Endothelial cell of umbilical vein (primary cell): ENCODE measurements at regions not wholly inside any gene's neighbourhood (a gene's known extent, or its start where the extent isn't known, plus 50 kb on each side); places are given as distances from the start of the nearest gene placed in this dataset.

Experiments
- BruUV-seq: library from RNA; stranded (reverse); fragments of 400-500 nt; replicated peaks from 2 replicates; lab custom pipeline; 2021; lab: Mats Ljungman, UMichigan
- CTCF ChIA-PET: fragments of 300-600, 350-600 bp; sonication (Branson Sonifier 250); formaldehyde crosslinking; loops from one replicate; lab custom pipeline; 2021; ENCODE audit warnings: antibody characterized with exemption, inconsistent platforms; lab: Charles Lee
- POLR2A ChIA-PET: fragments of 300-600, 350-600 bp; sonication (Branson Sonifier 250); formaldehyde crosslinking; loops from one replicate; lab custom pipeline; 2021; ENCODE audit warnings: antibody characterized with exemption, inconsistent platforms; lab: Charles Lee
- DNase-seq: peaks from one replicate; pipeline ENCODE4 v3.0.0-alpha.2; 2011; ENCODE audit warnings: low read depth, low spot score
- FAIRE-seq: peaks from 2 replicates; lab custom pipeline; 2011; peaks lifted over from hg19 to GRCh38; lab: Jason Lieb, UNC
- H2AFZ ChIP-seq: 2 replicates; pipeline ENCODE4 v1.6.0; 2012; ENCODE audit warnings: low read depth, low read length, control low read depth, inconsistent platforms
- H3K27ac ChIP-seq: 2 replicates; pipeline ENCODE4 v1.5.1; 2011; ENCODE audit warnings: low read depth, mild to moderate bottlenecking, control low read depth, low read length, moderate library complexity; ENCODE audit not compliant: insufficient read depth
- H3K27me3 ChIP-seq, 2 experiments: 2 replicates each; pipeline versions ENCODE4 v1.6.0 to v1.6.1; 2011; ENCODE audit warnings: low read length in 2 of 2, mixed read lengths in 1 of 2; ENCODE audit not compliant: control insufficient read depth in 2 of 2, insufficient read depth in 2 of 2
- H3K36me3 ChIP-seq, 2 experiments: 2 replicates in 1 of 2; 3 replicates in 1 of 2; pipeline ENCODE4 v1.5.1; 2011; ENCODE audit warnings: low read length in 2 of 2, mild to moderate bottlenecking in 1 of 2, moderate library complexity in 1 of 2; ENCODE audit not compliant: control insufficient read depth in 2 of 2, insufficient read depth in 2 of 2; ENCODE audit errors: extremely low read depth in 1 of 2
- H3K4me1 ChIP-seq: 3 replicates; pipeline ENCODE4 v1.5.1; 2011; ENCODE audit warnings: mild to moderate bottlenecking, low read length; ENCODE audit not compliant: control insufficient read depth, insufficient read depth; ENCODE audit errors: extremely low read depth
- H3K4me2 ChIP-seq: 2 replicates; pipeline ENCODE4 v1.6.1; 2011; ENCODE audit warnings: low read length, control low read depth, mixed read lengths; ENCODE audit not compliant: insufficient read depth
- H3K4me3 ChIP-seq, 3 experiments: fragments of 200-600 bp in 1 of 3; sonication (generic), shearing (Covaris generic) in 1 of 3; replicated peaks in 1 of 3; 2 replicates each; pipeline ENCODE4 v1.5.1; 2011 to 2016; ENCODE audit warnings: control low read depth in 3 of 3, low read length in 3 of 3, mild to moderate bottlenecking in 2 of 3, inconsistent platforms in 1 of 3, low read depth in 1 of 3, moderate library complexity in 1 of 3; ENCODE audit not compliant: insufficient read depth in 1 of 3
- H3K79me2 ChIP-seq: 2 replicates; pipeline ENCODE4 v1.6.0; 2012; ENCODE audit warnings: low read length, inconsistent platforms; ENCODE audit not compliant: control insufficient read depth, insufficient read depth
- H3K9ac ChIP-seq: replicated peaks from 2 replicates; pipeline ENCODE3; 2011; ENCODE audit warnings: low read length, control low read depth; ENCODE audit not compliant: insufficient read depth; ENCODE audit errors: extremely low read depth
- H3K9me1 ChIP-seq: replicated peaks from 3 replicates; pipeline ENCODE4 v1.6.0; 2011; ENCODE audit warnings: mild to moderate bottlenecking, low read length; ENCODE audit not compliant: control insufficient read depth, insufficient read depth; ENCODE audit errors: extremely low read depth
- H3K9me3 ChIP-seq: replicated peaks from 2 replicates; pipeline ENCODE4 v1.5.1; 2012; ENCODE audit warnings: low read length, inconsistent platforms; ENCODE audit not compliant: control insufficient read depth, insufficient read depth
- H4K20me1 ChIP-seq: replicated peaks from 2 replicates; pipeline ENCODE3; 2011; ENCODE audit warnings: mild to moderate bottlenecking, low read length; ENCODE audit not compliant: control insufficient read depth, insufficient read depth; ENCODE audit errors: extremely low read depth
- CTCF ChIP-seq, 2 donors: IDR thresholded peaks; 1 replicate in 1 of 2; 2 replicates in 1 of 2; pipeline ENCODE4 v1.5.1; 2011; ENCODE audit warnings: low read length in 2 of 2, mild to moderate bottlenecking in 2 of 2, moderate library complexity in 2 of 2, control low read depth in 1 of 2, inconsistent platforms in 1 of 2, low read depth in 1 of 2; ENCODE audit not compliant: insufficient read depth in 1 of 2; ENCODE audit errors: extremely low read depth in 1 of 2
- EZH2 ChIP-seq: IDR thresholded peaks from 2 replicates; pipeline ENCODE4 v1.6.1; 2012; ENCODE audit warnings: borderline replicate concordance, low read depth, mild to moderate bottlenecking, moderate library complexity, low read length, inconsistent platforms; ENCODE audit not compliant: severe bottlenecking
- FOS ChIP-seq: IDR thresholded peaks from 2 replicates; pipeline ENCODE4 v1.6.1; 2011; ENCODE audit warnings: mild to moderate bottlenecking, low read length, moderate library complexity, borderline replicate concordance; ENCODE audit not compliant: insufficient read depth
- JUN ChIP-seq: IDR thresholded peaks from 2 replicates; pipeline ENCODE4 v1.6.1; 2011; ENCODE audit warnings: borderline replicate concordance, low read depth; ENCODE audit not compliant: insufficient read length, insufficient read depth
- MAX ChIP-seq: IDR thresholded peaks from 2 replicates; pipeline ENCODE4 v1.6.1; 2011; ENCODE audit not compliant: insufficient read depth, insufficient read length
- MYC ChIP-seq: IDR thresholded peaks from one replicate; pipeline ENCODE4 v1.6.1; 2011; ENCODE audit warnings: mild to moderate bottlenecking, low read depth, low read length
- POLR2A ChIP-seq: IDR thresholded peaks from 2 replicates; pipeline ENCODE4 v1.6.1; 2012; ENCODE audit warnings: low read depth, mild to moderate bottlenecking, control low read depth, low read length
- POLR2AphosphoS5 ChIP-seq: IDR thresholded peaks from 2 replicates; pipeline ENCODE4 v1.6.1; 2012; ENCODE audit warnings: low read depth, mild to moderate bottlenecking, control low read depth, low read length, moderate library complexity; ENCODE audit not compliant: insufficient read depth
- dilution Hi-C: fragments of 300-500 bp; cut with MboI; formaldehyde crosslinking; loops from one replicate; pipeline ENCODE4 v1.15.0; 2019; ENCODE audit warnings: low sequenced_read_pairs; ENCODE audit not compliant: extremely low pct_ligation_motif_present
- intact Hi-C: fragments of 100-400 bp; cut with micrococcal nuclease; formaldehyde crosslinking; loops from one replicate; pipeline ENCODE4 v1.10.0; 2022

- intact Hi-C loops = no loop called here
- Histone ChIP-seq H3K9me3 (no peaks in the 10 kb centered on the region), H3K36me3 (no peaks in the 10 kb centered on the region), H3K27ac (no peak overlapping the region), H3K79me2 (no peaks in the 10 kb centered on the region), H3K9me1 (no peaks in the 10 kb centered on the region), H3K4me3 (no peak overlapping the region), H3K4me2 (no peak overlapping the region), H3K9ac (no peak overlapping the region), H4K20me1 (no peaks in the 10 kb centered on the region), H2AFZ (no peak overlapping the region), H3K27me3 (no peaks in the 10 kb centered on the region), H3K4me1 (no peaks in the 10 kb centered on the region)
- FAIRE-seq = no peak
- dilution Hi-C loops = no loop called here
- ChIA-PET POLR2A (no interaction called here), CTCF (no interaction called here)
- no peak for TF ChIP-seq MAX
- no peak for TF ChIP-seq POLR2A
- TF ChIP-seq MYC = no peak
- TF ChIP-seq CTCF (IDR thresholded peaks at IDR 0.05; ENCODE audit: extremely low read depth in 1 of 2, insufficient read depth in 1 of 2, low read depth in 1 of 2, low read length in 2 of 2) = no peak
- no peak for TF ChIP-seq FOS
- no peak for TF ChIP-seq EZH2
- no peak for TF ChIP-seq POLR2AphosphoS5
- TF ChIP-seq JUN = no peak
- no peak for DNase-seq
- no TSS peak for BruUV-seq
Measured at GRCh38 chr1:220410611-220411010, 117.3 kb upstream of the MARK1 start.
